Heart right ventricle (tissue), 16 donors: ENCODE measurements at regions not wholly inside any gene's neighbourhood (a gene's known extent, or its start where the extent isn't known, plus 50 kb on each side); places are given as distances from the start of the nearest gene placed in this dataset.

Experiments
- ATAC-seq, 8 donors: fragments of 200-7000 bp; cut with Tn5 transposase; one replicate each; pipeline ENCODE4 v1.9.1; 2020; ENCODE audit warnings: mild to moderate bottlenecking in 8 of 8, moderate library complexity in 8 of 8, moderate number of reproducible peaks in 1 of 8
- DNase-seq, 2 donors: peaks; one replicate each; pipeline ENCODE4 v3.0.0-alpha.2; 2020
- H3K27ac ChIP-seq, 10 donors: fragments of 200-600 bp; sonication (generic) in 2 of 10; one replicate each; pipeline versions ENCODE4 v1.5.0 to v1.8.0; 2020 to 2022; ENCODE audit warnings: mild to moderate bottlenecking in 3 of 10
- H3K27me3 ChIP-seq, 7 donors: fragments of 200-600 bp; one replicate each; pipeline ENCODE4 v1.8.0; 2021 to 2022; ENCODE audit warnings: mild to moderate bottlenecking in 2 of 7
- H3K36me3 ChIP-seq, 9 donors: fragments of 200-600 bp; sonication (generic) in 1 of 9; one replicate each; pipeline versions ENCODE4 v1.5.0 to v1.8.0; 2020 to 2022; ENCODE audit warnings: mild to moderate bottlenecking in 2 of 9
- H3K4me1 ChIP-seq, 9 donors: fragments of 200-600 bp; sonication (generic) in 1 of 9; one replicate each; pipeline versions ENCODE4 v1.5.0 to v1.8.0; 2020 to 2022; ENCODE audit warnings: mild to moderate bottlenecking in 4 of 9
- H3K4me3 ChIP-seq, 10 donors: fragments of 200-600 bp; sonication (generic) in 2 of 10; one replicate each; pipeline versions ENCODE4 v1.5.0 to v1.8.0; 2020 to 2022; ENCODE audit warnings: mild to moderate bottlenecking in 7 of 10, moderate library complexity in 2 of 10
- H3K9me3 ChIP-seq, 11 donors: fragments of 200-600 bp in 10 of 11; sonication (generic) in 2 of 11; one replicate each; pipeline versions ENCODE4 v1.5.0 to v1.8.0; 2013 to 2022; ENCODE audit warnings: mild to moderate bottlenecking in 2 of 11, control low read depth in 1 of 11, moderate library complexity in 1 of 11
- WGBS, 2 donors: extraction: QIAGEN DNeasy Blood & Tissue Kit; methylation state at CpG; one replicate each; pipeline ENCODE4 v1.1.7; 2013; ENCODE audit warnings: inconsistent platforms in 1 of 2; 5-methylcytosine and 5-hydroxymethylcytosine counted together
- intact Hi-C, 10 donors: fragments of 100-400 bp; cut with DNase I; formaldehyde crosslinking; loops; one replicate each; pipeline versions ENCODE4 v1.11.1 to v1.14.2; 2022
- TF ChIP-seq, protein P1 (sequence below), 9 donors: fragments of 200-600 bp; sonication (generic) in 2 of 9; IDR thresholded peaks; one replicate each; pipeline versions ENCODE4 v1.5.0 to v1.8.0; 2021 to 2022; ENCODE audit warnings: antibody characterized with exemption in 9 of 9, mild to moderate bottlenecking in 5 of 9, moderate library complexity in 1 of 9
- donor health status: Arrhythmogenic right ventricular cardiomyopathy.
- donor health status: ischemic (EF 13 %, LVEDD 7.1; RV severe dilation, severe dysfunction).
- donor health status: healthy with polysubstance abuse.
- donor health status: DM: no; HTN: yes; CAD: no.
- donor health status: DM: no; HTN: no; CAD: no.
- donor health status: ischemic (EF 25% LVEDD 6.9; RV normal size, moderate dysfunction).
- donor health status: ischemic (EF 25% LVEDD 5.7; RV mildly dilated, moderate dysfunction).
- donor health status: healthy.
- donor health status: DM: yes; HTN: yes; CAD: no.
- donor health status: Ischemic cardiomyopathy.
- donor health status: ischemic (EF 35%, LVEDD 5.7; RV mildly dilated, moderate dysfunction).
- donor health status: nonischemic (EF 11% LVEDD 7.7; RV severe dilation, severe dysfunction).
- donor health status: DM: yes; HTN: yes; CAD: no.
- donor health status: PGD.
- donor health status: ischemic (EF 29% LVEDD 5.4; RV normal size, mild dysfunction).
- donor health status: nonischemic (EF 23%, LVEDD 6.1; RV moderate dilation, normal function).

DNA sequence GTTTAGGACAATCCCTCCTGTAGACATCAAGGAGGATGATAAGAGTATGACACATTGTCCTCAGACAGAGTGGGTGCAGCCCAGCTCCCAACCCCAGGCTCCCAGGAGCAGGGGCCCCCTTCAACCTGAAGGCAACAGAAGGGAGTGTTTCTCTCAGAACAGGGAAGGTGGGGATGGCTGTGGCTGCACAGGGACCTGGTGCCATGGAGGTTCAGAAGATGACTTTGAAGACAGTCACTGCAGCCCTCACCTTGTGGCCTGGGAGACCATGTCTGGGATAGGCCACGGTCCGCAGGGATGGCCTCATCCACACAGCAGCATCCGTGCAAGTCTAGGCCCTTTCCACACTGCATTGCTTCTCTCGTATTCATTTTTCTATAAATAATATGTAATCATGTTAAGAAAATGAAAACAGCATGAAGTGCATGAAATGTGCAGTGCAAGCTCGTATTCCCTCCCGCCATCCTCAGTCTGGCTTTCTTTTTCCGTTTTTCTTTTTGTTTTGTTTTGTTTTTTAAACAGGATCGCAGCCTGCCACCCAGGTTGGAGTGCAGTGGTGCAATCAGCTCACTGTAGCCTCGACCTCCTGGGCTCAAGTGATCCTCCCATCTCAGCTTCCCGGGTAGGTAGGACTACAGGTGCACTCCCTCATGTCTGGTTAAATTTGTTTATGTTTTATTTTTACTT, 71.1 kb downstream of the METRNL start:
- DNase-seq (no peak), ATAC-seq (no peak)
- Histone ChIP-seq H3K4me1 (peaks cover 0 to 27% (median 0%) of the 10 kb centered on the region in 9 donors), H3K4me3 (no peak overlapping the region), H3K36me3 (no peaks in the 10 kb centered on the region), H3K9me3 (no peaks in the 10 kb centered on the region), H3K27ac (no peak overlapping the region), H3K27me3 (peaks cover 0 to 17% (median 0%) of the 10 kb centered on the region in 7 donors)
- intact Hi-C loops = no loop called here
- TF ChIP-seq, protein P1, sequence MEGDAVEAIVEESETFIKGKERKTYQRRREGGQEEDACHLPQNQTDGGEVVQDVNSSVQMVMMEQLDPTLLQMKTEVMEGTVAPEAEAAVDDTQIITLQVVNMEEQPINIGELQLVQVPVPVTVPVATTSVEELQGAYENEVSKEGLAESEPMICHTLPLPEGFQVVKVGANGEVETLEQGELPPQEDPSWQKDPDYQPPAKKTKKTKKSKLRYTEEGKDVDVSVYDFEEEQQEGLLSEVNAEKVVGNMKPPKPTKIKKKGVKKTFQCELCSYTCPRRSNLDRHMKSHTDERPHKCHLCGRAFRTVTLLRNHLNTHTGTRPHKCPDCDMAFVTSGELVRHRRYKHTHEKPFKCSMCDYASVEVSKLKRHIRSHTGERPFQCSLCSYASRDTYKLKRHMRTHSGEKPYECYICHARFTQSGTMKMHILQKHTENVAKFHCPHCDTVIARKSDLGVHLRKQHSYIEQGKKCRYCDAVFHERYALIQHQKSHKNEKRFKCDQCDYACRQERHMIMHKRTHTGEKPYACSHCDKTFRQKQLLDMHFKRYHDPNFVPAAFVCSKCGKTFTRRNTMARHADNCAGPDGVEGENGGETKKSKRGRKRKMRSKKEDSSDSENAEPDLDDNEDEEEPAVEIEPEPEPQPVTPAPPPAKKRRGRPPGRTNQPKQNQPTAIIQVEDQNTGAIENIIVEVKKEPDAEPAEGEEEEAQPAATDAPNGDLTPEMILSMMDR (IDR thresholded peaks at IDR 0.05) = no peak
- WGBS, 2 donors = 82 to 89% methylated on average over 10 of the region's 10 CpGs

DNA sequence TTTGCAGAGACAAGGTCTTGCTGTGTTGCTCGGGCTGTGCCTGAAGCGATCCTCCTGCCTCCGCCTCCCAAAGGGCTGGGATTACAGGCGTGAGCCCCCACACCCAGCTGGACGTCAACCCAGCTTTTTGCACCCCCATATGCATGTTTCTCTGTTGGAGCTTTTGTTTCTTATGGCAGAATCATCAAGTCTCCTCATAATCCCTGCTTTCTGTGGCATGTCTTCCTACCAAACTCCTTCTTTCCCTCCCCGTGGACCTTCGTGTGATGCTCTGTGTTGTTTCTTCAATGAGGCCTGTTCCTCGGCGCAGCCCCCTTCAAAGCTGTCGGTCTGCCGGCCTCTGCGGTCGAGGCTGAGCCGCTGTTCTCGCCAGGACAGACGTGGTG, 71.6 kb downstream of the METRNL start:
- H3K27me3 ChIP-seq = peaks cover 0 to 17% (median 0%) of the 10 kb centered on the region in 7 donors
- 77 to 91% methylated on average over 16 of the region's 16 CpGs for WGBS, 2 donors
- TF ChIP-seq, protein P1 (IDR thresholded peaks at IDR 0.05) = no peak
- DNase-seq (no peak), ATAC-seq (no peak)
- intact Hi-C loops = no loop called here
- H3K4me3 ChIP-seq = no peak overlapping the region
- no peak overlapping the region for H3K27ac ChIP-seq
- H3K36me3 ChIP-seq = no peaks in the 10 kb centered on the region
- H3K4me1 ChIP-seq = peaks cover 0 to 33% (median 0%) of the 10 kb centered on the region in 9 donors
- no peaks in the 10 kb centered on the region for H3K9me3 ChIP-seq

DNA sequence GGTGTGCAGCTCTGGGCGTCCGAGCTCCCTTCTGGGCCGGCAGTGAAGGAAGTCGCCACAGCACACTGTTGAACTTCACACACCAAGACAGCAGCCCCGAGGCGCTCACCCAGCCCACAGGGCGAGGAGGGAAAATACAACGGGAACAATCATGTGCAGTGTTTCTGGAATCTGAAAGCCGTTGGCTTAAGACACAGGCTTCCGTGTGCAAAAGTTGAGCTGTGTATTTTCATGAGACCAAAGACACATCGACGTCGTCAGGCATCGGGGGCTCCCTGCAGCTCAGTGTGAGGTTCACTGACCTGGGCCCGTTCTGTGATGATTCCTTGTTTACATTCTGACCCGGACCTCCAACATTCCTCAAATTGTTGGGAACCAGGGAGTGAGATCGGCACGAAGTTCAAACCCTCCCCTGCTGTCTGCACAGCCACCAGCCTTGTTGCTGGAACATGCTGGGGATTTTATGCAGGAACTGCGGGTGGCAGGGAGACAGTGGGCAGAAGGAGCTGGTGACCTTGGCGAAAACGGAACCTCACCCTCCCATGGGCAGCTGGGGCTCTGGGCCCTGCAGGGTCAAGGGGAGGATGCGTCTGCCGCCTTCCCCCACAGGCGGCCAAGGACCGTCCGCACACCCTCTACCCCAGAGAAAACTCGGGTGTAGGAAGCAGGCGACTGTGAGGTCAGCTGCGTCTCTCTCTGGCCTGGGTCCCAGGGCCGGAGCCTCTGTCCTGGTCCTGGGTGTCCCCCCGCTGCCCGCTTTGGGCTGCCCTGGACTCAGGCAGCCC, 72.2 kb downstream of the METRNL start:
- intact Hi-C loops = no loop called here
- Histone ChIP-seq H3K4me1 (peaks cover 0 to 36% (median 0%) of the 10 kb centered on the region in 9 donors), H3K4me3 (no peak overlapping the region), H3K27me3 (peaks cover 0 to 17% (median 0%) of the 10 kb centered on the region in 7 donors), H3K9me3 (no peaks in the 10 kb centered on the region), H3K36me3 (no peaks in the 10 kb centered on the region), H3K27ac (no peak overlapping the region)
- TF ChIP-seq, protein P1 (IDR thresholded peaks at IDR 0.05) = no peak
- no peak for DNase-seq
- peak in 1 of 8 donors; percentile 11 for ATAC-seq
- WGBS, 2 donors = 65 to 69% methylated on average over 32 of the region's 32 CpGs

DNA sequence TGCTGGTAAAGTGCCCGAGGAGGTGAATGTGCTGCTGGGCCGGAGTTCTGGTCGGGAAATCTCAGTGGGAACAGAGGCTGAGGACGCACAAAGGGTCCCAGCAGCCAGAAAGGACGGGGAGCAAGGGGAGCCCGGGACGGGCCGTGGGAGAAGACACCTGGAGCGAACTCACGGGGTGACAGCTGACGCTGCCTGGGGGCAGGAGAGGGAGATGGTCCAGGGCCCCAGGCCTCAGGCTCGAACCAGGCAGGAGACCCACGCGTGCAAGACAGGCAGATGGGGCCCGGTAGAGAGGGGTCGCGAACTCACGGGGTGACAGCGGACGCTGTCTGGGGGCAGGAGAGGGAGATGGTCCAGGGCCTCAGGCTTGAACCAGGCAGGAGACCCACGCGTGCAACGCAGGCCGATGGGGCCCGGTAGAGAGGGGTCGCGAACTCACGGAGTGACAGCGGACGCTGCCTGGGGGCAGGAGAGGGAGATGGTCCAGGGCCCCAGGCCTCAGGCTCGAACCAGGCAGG, 72.9 kb downstream of the METRNL start:
- Histone ChIP-seq H3K4me1 (peaks cover 0 to 36% (median 0%) of the 10 kb centered on the region in 9 donors), H3K27me3 (peaks cover 0 to 17% (median 0%) of the 10 kb centered on the region in 7 donors)
- TF ChIP-seq, protein P1 (IDR thresholded peaks at IDR 0.05) = no peak

More for the DNA sequence above, 72.9 kb downstream of the METRNL start:
- intact Hi-C loops = no loop called here
- Histone ChIP-seq H3K4me3 (no peak overlapping the region), H3K36me3 (no peaks in the 10 kb centered on the region), H3K9me3 (no peaks in the 10 kb centered on the region), H3K27ac (peak overlapping the region in 1 of 10 donors; percentile 34)
- 89 to 92% methylated on average over 31 of the region's 31 CpGs for WGBS, 2 donors
- no peak for DNase-seq
- no peak for ATAC-seq
